ENCODE measurements at regions not wholly inside any gene's neighbourhood (a gene's known extent, or its start where the extent isn't known, plus 50 kb on each side); places are given as distances from the start of the nearest gene placed in this dataset.

DNA sequence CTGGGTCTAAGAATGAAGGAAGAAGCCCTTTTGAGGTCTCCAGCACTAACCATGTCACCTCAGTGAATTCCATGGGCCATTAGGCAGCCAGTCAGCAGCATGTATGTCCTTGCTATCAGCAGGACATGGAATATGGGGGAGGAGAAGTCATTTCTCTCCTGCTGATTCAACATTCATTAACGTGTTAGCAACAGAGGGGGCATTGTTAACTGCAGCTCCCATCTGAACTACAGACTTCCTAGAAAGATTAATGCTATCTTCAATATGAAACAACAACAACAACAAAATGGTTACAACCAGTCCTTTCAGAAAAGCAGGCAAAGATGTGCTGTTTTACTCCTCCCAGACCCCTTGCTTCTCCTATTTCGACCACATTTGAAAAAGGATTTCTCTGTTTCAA lies 120.4 kb upstream of the SLC34A2 start:
- Histone ChIP-seq H3K4me3 (ENCODE audit: low read length in 3 of 3) (no peak overlapping the region), H3K9ac (ENCODE audit: low read length in 3 of 3) (no peak overlapping the region), H3K4me1 (ENCODE audit: control insufficient read depth in 2 of 3, insufficient read depth in 2 of 3, low read depth in 1 of 3, low read length in 3 of 3) (peaks cover 0 to 7% (median 5%) of the 10 kb centered on the region in 3 donors), H3K36me3 (ENCODE audit: control insufficient read depth in 2 of 3, insufficient read depth in 3 of 3, low read length in 3 of 3) (no peaks in the 10 kb centered on the region), H3K9me3 (ENCODE audit: control insufficient read depth in 2 of 3, insufficient read depth in 1 of 3, low read length in 3 of 3) (no peaks in the 10 kb centered on the region), H3K27ac (ENCODE audit: low read depth in 2 of 2, low read length in 2 of 2) (no peak overlapping the region), H3K27me3 (ENCODE audit: control insufficient read depth, insufficient read depth, low read length) (no peaks in the 10 kb centered on the region)
- FAIRE-seq (no peak), DNase-seq (peak in 4 of 5 donors; percentile 50 to 87 (median 74))
- intact Hi-C loops (cut with DNase I), result no loop called here
- no peak for TF ChIP-seq CTCF (IDR thresholded peaks at IDR 0.05; ENCODE audit: borderline replicate concordance, extremely low read depth, insufficient read depth)

GRCh38 chr4:25535701-25536473 lies 119.8 kb upstream of the SLC34A2 start:
- Histone ChIP-seq H3K9ac (ENCODE audit: low read length in 3 of 3) (no peak overlapping the region), H3K4me1 (ENCODE audit: control insufficient read depth in 2 of 3, insufficient read depth in 2 of 3, low read depth in 1 of 3, low read length in 3 of 3) (peaks cover 0 to 7% (median 5%) of the 10 kb centered on the region in 3 donors), H3K27me3 (ENCODE audit: control insufficient read depth, insufficient read depth, low read length) (no peaks in the 10 kb centered on the region), H3K27ac (ENCODE audit: low read depth in 2 of 2, low read length in 2 of 2) (no peak overlapping the region), H3K9me3 (ENCODE audit: control insufficient read depth in 2 of 3, insufficient read depth in 1 of 3, low read length in 3 of 3) (no peaks in the 10 kb centered on the region), H3K36me3 (ENCODE audit: control insufficient read depth in 2 of 3, insufficient read depth in 3 of 3, low read length in 3 of 3) (no peaks in the 10 kb centered on the region), H3K4me3 (ENCODE audit: low read length in 3 of 3) (no peak overlapping the region)
- no peak for DNase-seq
- TF ChIP-seq CTCF (IDR thresholded peaks at IDR 0.05; ENCODE audit: borderline replicate concordance, extremely low read depth, insufficient read depth), result no peak
- intact Hi-C loops (cut with DNase I), result no loop called here
- no peak for FAIRE-seq

DNA sequence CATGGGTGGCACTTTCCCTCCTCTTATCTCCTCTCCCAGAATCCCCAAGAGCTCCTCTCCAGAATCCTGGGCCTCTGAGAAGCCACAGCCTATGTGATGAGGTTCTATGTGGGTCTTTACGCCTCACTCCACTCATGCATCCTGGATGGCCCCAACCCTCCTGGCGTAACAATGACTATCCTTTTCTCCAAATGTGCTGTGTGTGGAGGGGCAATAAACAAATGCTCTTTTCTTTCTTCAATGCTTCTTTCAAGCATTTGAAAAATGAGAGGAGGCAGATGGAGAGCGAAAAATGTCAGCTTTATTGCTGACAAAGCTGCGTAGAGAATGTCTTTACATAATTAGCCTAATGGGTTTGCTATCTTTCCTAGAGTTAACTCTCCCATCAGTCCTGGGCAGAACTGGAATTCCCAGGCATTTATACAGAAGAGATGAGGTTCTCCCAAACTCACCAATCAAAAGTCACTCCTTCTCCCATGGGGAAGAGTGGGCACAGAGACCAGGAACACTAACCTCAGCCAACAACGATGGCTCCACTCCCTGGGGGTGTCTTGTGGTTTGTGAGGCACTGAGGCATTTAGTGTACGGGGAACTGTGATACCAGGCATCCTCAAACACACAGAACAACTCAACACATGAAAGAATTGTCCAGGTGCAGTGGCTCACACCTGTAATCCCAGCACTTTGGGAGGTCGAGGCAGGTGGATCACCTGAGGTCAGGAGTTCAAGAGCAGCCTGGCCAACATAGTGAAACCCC lies 118.9 kb upstream of the SLC34A2 start:
- no peak for TF ChIP-seq CTCF (IDR thresholded peaks at IDR 0.05; ENCODE audit: borderline replicate concordance, extremely low read depth, insufficient read depth)
- Histone ChIP-seq H3K4me1 (ENCODE audit: control insufficient read depth in 2 of 3, insufficient read depth in 2 of 3, low read depth in 1 of 3, low read length in 3 of 3) (peaks cover 0 to 7% (median 5%) of the 10 kb centered on the region in 3 donors), H3K4me3 (ENCODE audit: low read length in 3 of 3) (no peak overlapping the region), H3K9ac (ENCODE audit: low read length in 3 of 3) (no peak overlapping the region), H3K9me3 (ENCODE audit: control insufficient read depth in 2 of 3, insufficient read depth in 1 of 3, low read length in 3 of 3) (no peaks in the 10 kb centered on the region), H3K27ac (ENCODE audit: low read depth in 2 of 2, low read length in 2 of 2) (no peak overlapping the region), H3K27me3 (ENCODE audit: control insufficient read depth, insufficient read depth, low read length) (no peaks in the 10 kb centered on the region), H3K36me3 (ENCODE audit: control insufficient read depth in 2 of 3, insufficient read depth in 3 of 3, low read length in 3 of 3) (no peaks in the 10 kb centered on the region)
- intact Hi-C loops (cut with DNase I), result no loop called here
- DNase-seq (no peak), FAIRE-seq (no peak)
